ENCODE measurements at regions not wholly inside any gene's neighbourhood (a gene's known extent, or its start where the extent isn't known, plus 50 kb on each side); places are given as distances from the start of the nearest gene placed in this dataset.

DNA sequence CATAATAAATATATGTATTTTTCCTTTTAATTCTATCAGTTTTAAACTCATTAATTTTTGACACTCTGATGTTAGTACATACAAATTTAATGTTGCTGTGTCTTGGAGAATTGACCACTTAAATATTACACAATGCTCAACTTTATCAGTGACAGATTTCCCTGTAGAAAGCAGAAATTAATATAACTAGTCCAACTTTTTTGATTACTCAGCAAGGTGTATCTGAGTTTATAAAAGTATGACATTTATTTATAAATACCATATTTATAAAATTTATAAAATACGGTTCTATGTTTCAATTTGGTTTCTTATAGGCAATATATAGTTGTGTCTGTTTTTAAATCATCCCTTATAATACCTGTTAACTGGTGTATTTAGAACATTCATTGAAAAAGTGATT lies 350.0 kb upstream of the EYS start:
- Histone ChIP-seq H3K4me1 (ENCODE audit: control insufficient read depth, insufficient read depth, low read length) (no peaks in the 10 kb centered on the region), H3K4me3 (ENCODE audit: low read depth, low read length) (no peak overlapping the region), H3K27ac (ENCODE audit: extremely low read depth, low read depth, low read length) (no peak overlapping the region), H3K36me3 (ENCODE audit: control insufficient read depth in 2 of 2, insufficient read depth in 1 of 2, low read length in 2 of 2) (no peaks in the 10 kb centered on the region), H3K9me3 (ENCODE audit: control insufficient read depth, insufficient read depth, low read depth, low read length) (no peaks in the 10 kb centered on the region)
- ChIA-PET CTCF (no interaction called here), POLR2A (no interaction called here)
- no peak for TF ChIP-seq ZNF138 (tag by site-specific recombination; IDR thresholded peaks at IDR 0.05; ENCODE audit: borderline replicate concordance)
- TF ChIP-seq ZNF514 (tag by site-specific recombination; IDR thresholded peaks at IDR 0.05): no peak
- TF ChIP-seq, protein P1, sequence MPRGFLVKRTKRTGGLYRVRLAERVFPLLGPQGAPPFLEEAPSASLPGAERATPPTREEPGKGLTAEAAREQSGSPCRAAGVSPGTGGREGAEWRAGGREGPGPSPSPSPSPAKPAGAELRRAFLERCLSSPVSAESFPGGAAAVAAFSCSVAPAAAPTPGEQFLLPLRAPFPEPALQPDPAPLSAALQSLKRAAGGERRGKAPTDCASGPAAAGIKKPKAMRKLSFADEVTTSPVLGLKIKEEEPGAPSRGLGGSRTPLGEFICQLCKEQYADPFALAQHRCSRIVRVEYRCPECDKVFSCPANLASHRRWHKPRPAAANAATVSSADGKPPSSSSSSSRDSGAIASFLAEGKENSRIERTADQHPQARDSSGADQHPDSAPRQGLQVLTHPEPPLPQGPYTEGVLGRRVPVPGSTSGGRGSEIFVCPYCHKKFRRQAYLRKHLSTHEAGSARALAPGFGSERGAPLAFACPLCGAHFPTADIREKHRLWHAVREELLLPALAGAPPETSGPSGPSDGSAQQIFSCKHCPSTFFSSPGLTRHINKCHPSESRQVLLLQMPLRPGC (tag by site-specific recombination; IDR thresholded peaks at IDR 0.05): no peak
- TF ChIP-seq ZBTB21 (tag by site-specific recombination; IDR thresholded peaks at IDR 0.05): no peak
- TF ChIP-seq ZNF391 (tag by site-specific recombination; IDR thresholded peaks at IDR 0.05; ENCODE audit: borderline replicate concordance, low read depth): no peak
- no peak for TF ChIP-seq ZNF311 (tag by site-specific recombination; IDR thresholded peaks at IDR 0.05; ENCODE audit: borderline replicate concordance)
- TF ChIP-seq IKZF3 (tag by site-specific recombination; IDR thresholded peaks at IDR 0.05): no peak
- no peak for TF ChIP-seq ZNF239 (tag by site-specific recombination; IDR thresholded peaks at IDR 0.05)
- no peak for TF ChIP-seq BCL11A (tag by site-specific recombination; IDR thresholded peaks at IDR 0.05; ENCODE audit: low read depth)
- TF ChIP-seq ZNF521 (tag by site-specific recombination; IDR thresholded peaks at IDR 0.05): no peak
- no peak for TF ChIP-seq ZNF548 (tag by site-specific recombination; IDR thresholded peaks at IDR 0.05)
- TF ChIP-seq ZBTB17 (tag by site-specific recombination; IDR thresholded peaks at IDR 0.05): no peak
- no peak for TF ChIP-seq ZNF140 (tag by site-specific recombination; IDR thresholded peaks at IDR 0.05)
- TF ChIP-seq ZNF24 (tag by site-specific recombination; IDR thresholded peaks at IDR 0.05): no peak
- TF ChIP-seq ZNF473 (tag by site-specific recombination; IDR thresholded peaks at IDR 0.05): no peak
- TF ChIP-seq ZNF843 (tag by site-specific recombination; IDR thresholded peaks at IDR 0.05): no peak
- TF ChIP-seq ZIC2 (tag by site-specific recombination; IDR thresholded peaks at IDR 0.05): no peak

DNA sequence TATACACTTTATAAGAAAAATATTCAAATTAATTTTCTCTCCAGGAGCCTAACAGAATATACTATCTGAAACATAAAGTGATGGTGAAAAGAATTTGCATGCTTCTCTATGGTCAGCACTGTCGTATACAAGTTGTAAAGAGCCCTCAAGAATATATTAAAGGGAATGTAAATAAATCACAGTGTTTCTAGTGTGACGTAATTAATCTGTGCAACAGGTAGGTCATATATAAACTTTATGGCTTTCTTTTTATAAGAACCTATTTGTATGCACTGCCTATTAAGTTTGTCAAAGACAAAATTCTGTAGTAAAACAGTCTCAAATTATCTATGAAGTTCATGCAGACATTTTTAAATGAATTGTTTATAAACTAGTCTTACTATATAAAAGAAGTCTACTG lies 347.9 kb upstream of the EYS start:
- Histone ChIP-seq H3K9me3 (ENCODE audit: control insufficient read depth, insufficient read depth, low read depth, low read length) (no peaks in the 10 kb centered on the region), H3K27ac (ENCODE audit: extremely low read depth, low read depth, low read length) (no peak overlapping the region), H3K36me3 (ENCODE audit: control insufficient read depth in 2 of 2, insufficient read depth in 1 of 2, low read length in 2 of 2) (no peaks in the 10 kb centered on the region), H3K4me1 (ENCODE audit: control insufficient read depth, insufficient read depth, low read length) (no peaks in the 10 kb centered on the region), H3K4me3 (ENCODE audit: low read depth, low read length) (no peak overlapping the region)
- CTCF ChIA-PET: no interaction called here
- TF ChIP-seq EGR2 (tag by site-specific recombination; IDR thresholded peaks at IDR 0.05; ENCODE audit: low read depth) (no peak), SCRT2 (tag by site-specific recombination; IDR thresholded peaks at IDR 0.05) (0 out of 2 replicates have a peak, but pooled peaks have one; percentile 33)
- POLR2A ChIA-PET: no interaction called here

DNA sequence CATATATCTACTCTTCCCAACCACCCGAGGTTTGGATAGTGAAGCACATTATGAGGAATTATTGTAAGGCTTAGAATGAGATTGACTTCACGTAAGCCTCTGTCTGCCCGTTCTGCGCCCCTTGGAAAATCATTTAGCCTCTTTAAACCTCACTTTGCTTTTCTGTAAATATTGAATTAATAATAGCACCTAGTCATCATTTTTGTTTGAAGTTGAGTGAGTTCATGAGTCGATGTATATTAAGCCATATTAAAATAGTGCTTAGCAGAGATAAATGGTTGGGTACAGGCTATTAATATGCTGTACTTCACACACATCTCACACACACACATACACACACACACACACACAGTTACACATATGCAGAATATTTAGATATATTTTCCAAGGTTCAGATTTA lies 344.8 kb upstream of the EYS start:
- CTCF ChIA-PET: no interaction called here
- no peak overlapping the region for H3K4me3 ChIP-seq (ENCODE audit: low read depth, low read length)
- no peak overlapping the region for H3K27ac ChIP-seq (ENCODE audit: extremely low read depth, low read depth, low read length)
- H3K36me3 ChIP-seq (ENCODE audit: control insufficient read depth in 2 of 2, insufficient read depth in 1 of 2, low read length in 2 of 2): no peaks in the 10 kb centered on the region
- no peaks in the 10 kb centered on the region for H3K4me1 ChIP-seq (ENCODE audit: control insufficient read depth, insufficient read depth, low read length)
- POLR2A ChIA-PET: no interaction called here
- no peaks in the 10 kb centered on the region for H3K9me3 ChIP-seq (ENCODE audit: control insufficient read depth, insufficient read depth, low read depth, low read length)
- no peak for TF ChIP-seq ZXDB (tag by site-specific recombination; IDR thresholded peaks at IDR 0.05)
- no peak for TF ChIP-seq SETDB1 (IDR thresholded peaks at IDR 0.05; ENCODE audit: insufficient read length, low read length)
- TF ChIP-seq ZNF2 (tag by site-specific recombination; IDR thresholded peaks at IDR 0.05): no peak
- TF ChIP-seq ZNF23 (tag by site-specific recombination; IDR thresholded peaks at IDR 0.05; ENCODE audit: borderline replicate concordance): no peak
- TF ChIP-seq, protein P2, sequence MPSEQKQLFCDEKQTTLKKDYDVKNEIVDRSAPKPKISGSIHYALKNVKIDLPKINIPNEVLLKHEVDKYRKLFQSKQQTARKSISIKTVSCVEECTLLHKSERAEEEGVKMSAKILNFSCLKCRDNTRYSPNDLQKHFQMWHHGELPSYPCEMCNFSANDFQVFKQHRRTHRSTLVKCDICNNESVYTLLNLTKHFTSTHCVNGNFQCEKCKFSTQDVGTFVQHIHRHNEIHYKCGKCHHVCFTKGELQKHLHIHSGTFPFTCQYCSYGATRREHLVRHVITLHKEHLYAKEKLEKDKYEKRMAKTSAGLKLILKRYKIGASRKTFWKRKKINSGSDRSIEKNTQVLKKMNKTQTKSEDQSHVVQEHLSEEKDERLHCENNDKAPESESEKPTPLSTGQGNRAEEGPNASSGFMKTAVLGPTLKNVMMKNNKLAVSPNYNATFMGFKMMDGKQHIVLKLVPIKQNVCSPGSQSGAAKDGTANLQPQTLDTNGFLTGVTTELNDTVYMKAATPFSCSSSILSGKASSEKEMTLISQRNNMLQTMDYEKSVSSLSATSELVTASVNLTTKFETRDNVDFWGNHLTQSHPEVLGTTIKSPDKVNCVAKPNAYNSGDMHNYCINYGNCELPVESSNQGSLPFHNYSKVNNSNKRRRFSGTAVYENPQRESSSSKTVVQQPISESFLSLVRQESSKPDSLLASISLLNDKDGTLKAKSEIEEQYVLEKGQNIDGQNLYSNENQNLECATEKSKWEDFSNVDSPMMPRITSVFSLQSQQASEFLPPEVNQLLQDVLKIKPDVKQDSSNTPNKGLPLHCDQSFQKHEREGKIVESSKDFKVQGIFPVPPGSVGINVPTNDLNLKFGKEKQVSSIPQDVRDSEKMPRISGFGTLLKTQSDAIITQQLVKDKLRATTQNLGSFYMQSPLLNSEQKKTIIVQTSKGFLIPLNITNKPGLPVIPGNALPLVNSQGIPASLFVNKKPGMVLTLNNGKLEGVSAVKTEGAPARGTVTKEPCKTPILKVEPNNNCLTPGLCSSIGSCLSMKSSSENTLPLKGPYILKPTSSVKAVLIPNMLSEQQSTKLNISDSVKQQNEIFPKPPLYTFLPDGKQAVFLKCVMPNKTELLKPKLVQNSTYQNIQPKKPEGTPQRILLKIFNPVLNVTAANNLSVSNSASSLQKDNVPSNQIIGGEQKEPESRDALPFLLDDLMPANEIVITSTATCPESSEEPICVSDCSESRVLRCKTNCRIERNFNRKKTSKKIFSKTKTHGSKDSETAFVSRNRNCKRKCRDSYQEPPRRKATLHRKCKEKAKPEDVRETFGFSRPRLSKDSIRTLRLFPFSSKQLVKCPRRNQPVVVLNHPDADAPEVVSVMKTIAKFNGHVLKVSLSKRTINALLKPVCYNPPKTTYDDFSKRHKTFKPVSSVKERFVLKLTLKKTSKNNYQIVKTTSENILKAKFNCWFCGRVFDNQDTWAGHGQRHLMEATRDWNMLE (tag by site-specific recombination; conservative IDR thresholded peaks at IDR 0.05; ENCODE audit: low read depth): no peak
- TF ChIP-seq, protein P3, sequence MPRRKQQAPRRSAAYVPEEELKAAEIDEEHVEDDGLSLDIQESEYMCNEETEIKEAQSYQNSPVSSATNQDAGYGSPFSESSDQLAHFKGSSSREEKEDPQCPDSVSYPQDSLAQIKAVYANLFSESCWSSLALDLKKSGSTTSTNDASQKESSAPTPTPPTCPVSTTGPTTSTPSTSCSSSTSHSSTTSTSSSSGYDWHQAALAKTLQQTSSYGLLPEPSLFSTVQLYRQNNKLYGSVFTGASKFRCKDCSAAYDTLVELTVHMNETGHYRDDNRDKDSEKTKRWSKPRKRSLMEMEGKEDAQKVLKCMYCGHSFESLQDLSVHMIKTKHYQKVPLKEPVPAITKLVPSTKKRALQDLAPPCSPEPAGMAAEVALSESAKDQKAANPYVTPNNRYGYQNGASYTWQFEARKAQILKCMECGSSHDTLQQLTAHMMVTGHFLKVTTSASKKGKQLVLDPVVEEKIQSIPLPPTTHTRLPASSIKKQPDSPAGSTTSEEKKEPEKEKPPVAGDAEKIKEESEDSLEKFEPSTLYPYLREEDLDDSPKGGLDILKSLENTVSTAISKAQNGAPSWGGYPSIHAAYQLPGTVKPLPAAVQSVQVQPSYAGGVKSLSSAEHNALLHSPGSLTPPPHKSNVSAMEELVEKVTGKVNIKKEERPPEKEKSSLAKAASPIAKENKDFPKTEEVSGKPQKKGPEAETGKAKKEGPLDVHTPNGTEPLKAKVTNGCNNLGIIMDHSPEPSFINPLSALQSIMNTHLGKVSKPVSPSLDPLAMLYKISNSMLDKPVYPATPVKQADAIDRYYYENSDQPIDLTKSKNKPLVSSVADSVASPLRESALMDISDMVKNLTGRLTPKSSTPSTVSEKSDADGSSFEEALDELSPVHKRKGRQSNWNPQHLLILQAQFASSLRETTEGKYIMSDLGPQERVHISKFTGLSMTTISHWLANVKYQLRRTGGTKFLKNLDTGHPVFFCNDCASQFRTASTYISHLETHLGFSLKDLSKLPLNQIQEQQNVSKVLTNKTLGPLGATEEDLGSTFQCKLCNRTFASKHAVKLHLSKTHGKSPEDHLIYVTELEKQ (tag by site-specific recombination; IDR thresholded peaks at IDR 0.05; ENCODE audit: borderline replicate concordance): no peak

All from HEK293 (cell line).